HS-5 (cell line): ENCODE measurements at regions not wholly inside any gene's neighbourhood (a gene's known extent, or its start where the extent isn't known, plus 50 kb on each side); places are given as distances from the start of the nearest gene placed in this dataset.

Experiments
- DNase-seq: peaks from one replicate; pipeline ENCODE4 v3.0.0-alpha.2; 2012; ENCODE audit warnings: low read depth

- no peak for DNase-seq
Measured at GRCh38 chr6:44531442-44532015, 144.0 kb downstream of the CDC5L start.

DNA sequence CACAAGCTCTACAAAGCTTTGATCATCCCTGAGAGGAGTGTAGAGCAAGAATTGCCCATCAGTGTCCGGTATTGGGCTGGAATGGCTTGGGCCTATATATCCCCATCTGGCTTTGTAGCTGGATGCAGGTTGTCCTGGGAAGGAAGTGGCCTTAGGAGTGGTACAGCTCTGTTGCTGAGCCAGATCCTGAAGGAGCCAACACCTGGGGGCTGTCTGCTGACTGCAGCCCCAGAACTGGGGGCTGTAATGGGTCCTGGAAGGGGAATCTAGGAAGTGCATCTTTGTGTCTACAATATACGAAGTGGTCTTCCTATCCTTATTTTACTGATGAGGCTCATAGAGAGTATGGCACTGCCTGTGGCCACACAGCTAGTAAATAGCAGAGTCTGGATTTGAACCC, 145.9 kb downstream of the CDC5L start:
- no peak for DNase-seq

GRCh38 chr6:44534291-44534690, 146.8 kb downstream of the CDC5L start:
- no peak for DNase-seq

DNA sequence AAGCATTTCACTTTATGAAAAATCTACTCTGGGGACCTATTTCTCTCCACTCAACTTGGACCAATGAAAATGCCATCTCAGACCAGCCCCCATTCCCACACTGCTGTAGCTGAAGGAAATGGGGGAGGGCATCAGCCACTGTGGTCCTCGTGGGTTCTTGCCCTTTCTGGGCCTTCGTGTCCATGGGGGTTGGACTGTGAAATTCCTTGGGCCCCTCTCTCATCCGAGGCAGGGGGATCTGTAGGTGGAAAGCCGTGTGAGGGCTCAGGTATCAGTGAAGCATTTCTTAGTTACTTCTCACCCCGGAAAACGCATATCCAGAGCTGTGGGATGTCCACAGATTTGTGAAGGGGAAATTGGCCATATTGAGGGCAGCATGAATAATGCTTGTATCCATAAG, 147.9 kb downstream of the CDC5L start:
- no peak for DNase-seq

DNA sequence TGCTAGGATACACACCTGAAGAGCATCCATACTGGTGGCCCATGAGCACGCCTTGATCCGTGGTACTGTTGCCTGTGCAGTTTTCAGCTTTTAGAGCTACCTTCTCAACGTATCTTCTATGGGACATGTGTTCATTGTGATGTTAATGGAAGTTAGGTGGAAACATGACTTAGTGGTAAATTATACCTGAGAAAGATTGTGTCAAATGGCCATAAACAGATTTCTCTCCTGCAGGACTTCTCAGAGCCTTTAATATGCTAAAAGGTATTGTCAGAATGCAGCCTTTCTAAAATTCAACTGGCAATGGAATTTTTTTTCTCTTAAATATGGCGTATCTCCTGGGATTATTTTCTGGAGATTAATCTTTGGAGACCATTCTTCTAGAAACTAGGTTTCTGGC, 148.5 kb downstream of the CDC5L start:
- no peak for DNase-seq

GRCh38 chr6:44537306-44538049, 150.0 kb downstream of the CDC5L start:
- DNase-seq, result no peak

DNA sequence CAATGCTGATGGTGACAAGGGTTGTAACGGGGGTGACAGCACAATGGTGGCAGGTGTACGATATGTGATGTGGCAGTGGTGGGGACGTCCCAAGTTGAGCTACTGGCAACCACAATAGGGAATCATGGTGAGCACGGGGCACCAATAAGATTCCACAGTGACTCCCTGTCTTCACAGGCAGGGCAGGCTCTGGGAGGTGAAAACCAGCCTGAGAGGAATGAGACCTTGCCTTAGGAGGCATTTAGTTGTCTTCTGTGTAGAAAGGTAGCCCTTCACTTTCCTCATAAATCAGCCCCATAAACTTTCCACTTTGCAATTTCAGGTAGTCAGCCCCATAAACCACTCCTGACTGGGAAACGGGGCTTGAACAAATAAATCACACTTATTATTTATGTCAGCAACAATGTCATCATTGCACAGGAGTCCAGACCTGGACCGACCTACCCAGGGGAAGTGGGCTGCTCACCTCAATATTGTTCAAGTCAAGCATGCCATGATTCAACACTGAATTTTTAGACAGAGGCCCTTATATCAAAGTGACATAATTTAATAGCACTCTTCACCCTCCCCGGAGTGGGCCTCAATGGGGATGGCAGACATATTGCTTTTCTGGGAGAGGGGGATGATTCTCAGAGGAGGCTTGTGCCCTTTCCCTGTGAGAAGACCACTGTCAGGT, 150.8 kb downstream of the CDC5L start:
- DNase-seq, result no peak

DNA sequence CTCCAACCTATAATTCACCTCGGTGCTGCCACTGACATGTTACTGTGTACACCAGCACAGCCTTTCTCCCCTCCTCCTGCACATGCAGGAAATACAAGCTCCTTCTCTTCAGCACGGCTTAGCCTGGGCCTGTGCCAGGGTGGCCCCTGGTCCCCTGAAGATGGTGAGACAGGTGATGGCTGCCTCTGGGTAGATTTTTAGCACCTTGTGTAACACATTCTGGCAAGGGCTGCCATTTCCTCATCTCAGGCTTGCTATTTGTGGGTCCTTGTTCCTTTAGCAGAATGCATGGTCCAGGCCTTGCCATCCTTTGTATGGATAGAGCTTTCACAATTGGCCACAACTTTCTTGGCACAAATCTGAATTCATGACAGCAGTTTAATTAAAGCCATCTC, 151.3 kb downstream of the CDC5L start:
- DNase-seq, result no peak

GRCh38 chr6:44539701-44540355, 152.3 kb downstream of the CDC5L start:
- DNase-seq, result no peak

GRCh38 chr6:44540881-44541280, 153.4 kb downstream of the CDC5L start:
- DNase-seq, result no peak

GRCh38 chr6:44542401-44543116, 155.1 kb downstream of the CDC5L start:
- no peak for DNase-seq

GRCh38 chr6:44543664-44544063, 156.2 kb downstream of the CDC5L start:
- DNase-seq, result no peak

GRCh38 chr6:44545224-44545623, 157.7 kb downstream of the CDC5L start:
- DNase-seq, result no peak

DNA sequence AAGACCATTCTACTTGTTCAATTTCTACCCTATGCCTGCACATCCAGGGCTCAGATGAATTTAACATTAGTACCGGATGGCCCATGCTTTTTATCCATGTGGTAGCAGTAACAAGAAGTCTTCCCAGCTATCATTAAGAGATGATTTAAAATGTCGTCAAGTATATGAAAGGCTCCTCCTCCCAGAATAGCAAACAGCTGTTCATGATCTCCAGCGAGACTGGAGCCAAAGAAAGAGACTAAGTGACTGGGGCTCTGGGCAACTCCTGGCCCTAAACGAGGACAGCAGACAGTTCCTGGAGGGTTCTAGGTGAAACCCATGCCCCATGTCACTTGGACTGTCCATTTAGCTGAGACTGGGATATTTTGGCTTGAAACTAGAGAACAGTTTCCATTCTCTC, 160.8 kb downstream of the CDC5L start:
- no peak for DNase-seq

DNA sequence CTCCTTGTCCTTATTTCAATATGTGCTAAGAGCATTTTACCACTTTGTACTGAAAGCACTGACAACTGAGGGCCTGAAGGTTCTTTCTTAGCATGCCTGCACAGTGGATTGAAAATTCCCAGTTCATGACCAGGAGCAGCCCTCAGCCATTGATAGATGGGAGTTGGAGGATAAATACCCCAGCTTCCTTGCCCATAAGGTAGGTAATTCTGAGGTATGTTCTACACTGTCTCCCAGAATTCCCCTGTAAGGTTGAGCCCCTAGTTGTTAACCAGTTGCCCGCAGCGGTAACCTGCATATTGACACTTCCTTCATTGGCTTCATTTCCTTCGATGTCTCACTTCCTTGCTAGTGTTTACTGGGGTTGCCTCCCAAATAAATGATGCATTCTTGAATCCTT, 162.0 kb downstream of the CDC5L start:
- no peak for DNase-seq

DNA sequence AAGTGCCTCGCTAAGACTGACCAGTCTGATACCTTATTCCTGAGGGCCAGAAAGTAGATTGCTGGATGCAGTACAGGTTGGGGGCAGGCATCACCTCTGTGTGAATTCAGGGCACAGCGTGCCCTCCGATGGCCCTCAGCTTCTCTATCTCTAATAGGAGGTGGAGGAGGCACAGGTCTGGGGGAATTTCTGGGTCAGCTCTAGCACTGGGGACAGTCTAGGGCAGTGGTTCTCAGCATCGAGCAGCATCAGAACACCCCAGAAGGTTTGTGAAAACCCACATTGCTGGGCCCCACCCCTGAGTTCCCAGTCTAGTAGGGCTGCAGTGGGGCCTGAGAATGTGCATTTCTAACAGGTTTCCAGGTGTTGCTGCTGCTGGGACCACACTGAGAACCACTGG, 166.7 kb downstream of the CDC5L start:
- DNase-seq, result no peak

DNA sequence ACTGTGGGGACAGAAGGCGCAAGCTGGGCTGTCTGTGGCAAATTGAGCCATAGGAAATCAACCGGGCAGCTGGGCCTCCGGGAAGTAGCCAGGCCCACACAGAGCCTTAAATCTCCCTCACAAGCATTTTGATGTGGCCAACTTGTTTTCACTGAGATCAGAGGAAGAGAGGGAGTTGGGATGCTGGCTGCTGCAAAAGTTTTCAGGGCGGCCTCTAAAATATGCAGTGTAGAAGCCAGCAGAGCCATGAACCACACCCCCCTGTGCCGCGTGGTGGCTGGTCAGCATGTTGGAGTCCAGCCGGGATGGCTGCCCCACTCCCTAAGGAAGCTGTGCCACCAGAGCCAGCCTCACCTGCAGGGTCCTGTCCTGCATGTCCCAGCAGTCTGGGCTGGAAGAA, 167.4 kb downstream of the CDC5L start:
- no peak for DNase-seq

GRCh38 chr6:44556046-44556445, 168.5 kb downstream of the CDC5L start:
- no peak for DNase-seq

DNA sequence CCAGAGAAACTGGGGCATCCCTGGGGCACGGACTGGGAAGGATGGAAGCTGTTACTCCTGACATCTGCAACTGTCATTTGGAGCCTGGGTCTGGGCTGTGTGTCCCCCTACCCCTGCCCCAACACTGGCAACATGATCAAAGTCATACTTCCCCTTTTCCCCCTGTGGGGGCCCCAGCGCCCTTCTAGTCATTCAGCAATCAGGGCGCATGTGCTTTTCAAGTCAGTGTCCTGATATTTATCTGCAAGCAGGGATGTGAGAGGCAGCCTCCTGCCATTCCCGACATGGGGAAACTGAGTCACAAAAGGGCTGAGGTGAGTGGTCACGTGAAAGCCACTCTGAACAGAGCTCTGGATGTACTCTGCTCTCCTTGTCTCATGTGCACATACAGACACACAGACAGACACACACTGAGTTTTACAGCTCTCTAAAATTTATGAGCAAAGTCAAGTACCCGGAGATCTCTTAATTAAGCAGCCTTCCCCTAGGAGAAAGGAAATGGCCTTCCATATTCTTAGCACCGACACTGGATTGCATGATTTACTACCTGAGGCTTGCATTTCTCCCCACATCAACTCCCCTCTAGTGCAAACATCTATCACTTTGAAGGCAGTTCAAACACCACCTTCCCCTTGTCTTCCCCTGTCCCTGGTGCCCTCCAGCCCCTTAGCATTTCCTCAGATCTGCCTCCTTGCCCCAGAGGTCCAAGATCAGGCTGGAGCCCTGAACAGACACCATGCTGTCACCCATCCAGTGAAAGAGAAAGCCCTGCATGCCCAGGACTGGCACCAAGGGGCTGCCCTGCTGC, 170.7 kb downstream of the CDC5L start:
- no peak for DNase-seq

DNA sequence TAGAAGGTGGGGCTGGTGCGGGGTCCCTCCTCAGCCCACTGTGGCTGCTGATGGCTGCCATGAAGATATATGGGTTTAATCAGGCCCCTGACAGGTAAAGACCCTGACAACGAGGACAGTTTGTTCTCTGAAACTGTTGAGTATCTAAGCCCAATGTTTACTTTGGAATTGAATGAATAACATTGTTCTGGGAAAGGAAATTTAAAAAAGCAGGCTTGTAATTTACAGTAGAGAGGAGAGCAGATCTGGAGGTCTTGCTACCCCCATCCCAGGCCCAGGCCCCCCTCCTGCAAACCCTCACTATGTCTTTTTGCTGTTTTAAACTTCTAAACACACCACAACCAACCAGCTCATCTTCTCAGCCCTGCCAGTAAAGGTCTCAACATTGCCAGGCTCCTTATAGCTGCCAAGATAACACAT, 171.3 kb downstream of the CDC5L start:
- DNase-seq, result no peak

GRCh38 chr6:44559486-44560270, 172.2 kb downstream of the CDC5L start:
- DNase-seq, result no peak
